AG04450 (cell line): ENCODE measurements at regions not wholly inside any gene's neighbourhood (a gene's known extent, or its start where the extent isn't known, plus 50 kb on each side); places are given as distances from the start of the nearest gene placed in this dataset.

Experiments used
- CTCF ChIA-PET: fragments of 300-600, 350-600 bp; formaldehyde crosslinking; extraction: SDS; loops from one replicate; lab custom pipeline; 2022; ENCODE audit warnings: antibody characterized with exemption, inconsistent platforms; lab: Charles Lee
- POLR2A ChIA-PET: fragments of 350-600 bp; formaldehyde crosslinking; extraction: SDS; loops from one replicate; lab custom pipeline; 2021; ENCODE audit warnings: antibody characterized with exemption, inconsistent platforms; lab: Yijun Ruan, JAX
- DNase-seq: peaks from one replicate; pipeline ENCODE4 v3.0.0-alpha.2; 2011; ENCODE audit warnings: low read depth, low spot score
- H3K27ac ChIP-seq: one replicate; pipeline ENCODE4 v1.5.1; 2012; ENCODE audit warnings: low read depth, low read length, control low read depth
- H3K27me3 ChIP-seq: one replicate; pipeline ENCODE4 v1.6.0; 2012; ENCODE audit warnings: low read length; ENCODE audit not compliant: control insufficient read depth, insufficient read depth
- H3K4me3 ChIP-seq: 2 replicates; pipeline ENCODE4 v1.5.1; 2011; ENCODE audit warnings: mild to moderate bottlenecking, low read depth, low read length, control low read depth
- H3K9me3 ChIP-seq: 2 replicates; pipeline ENCODE4 v1.5.1; 2012; ENCODE audit warnings: low read length; ENCODE audit not compliant: control insufficient read depth, insufficient read depth
- CTCF ChIP-seq: IDR thresholded peaks from 2 replicates; pipeline ENCODE4 v1.5.1; 2011; ENCODE audit warnings: low read depth, low read length, control low read depth, inconsistent platforms

GRCh38 chr5:125210242-125210947 is 464.0 kb upstream of the ZNF608 start:
- no peak overlapping the region for H3K4me3 ChIP-seq
- no peak overlapping the region for H3K27ac ChIP-seq
- no peak for DNase-seq
- no peak for TF ChIP-seq CTCF
- CTCF ChIA-PET, result no interaction called here
- no peaks in the 10 kb centered on the region for H3K9me3 ChIP-seq
- H3K27me3 ChIP-seq, result no peaks in the 10 kb centered on the region
- POLR2A ChIA-PET, result no interaction called here

- Histone ChIP-seq H3K27ac (no peak overlapping the region), H3K4me3 (no peak overlapping the region), H3K27me3 (no peaks in the 10 kb centered on the region), H3K9me3 (no peaks in the 10 kb centered on the region)
- no peak for DNase-seq
- ChIA-PET POLR2A (no interaction called here), CTCF (no interaction called here)
- TF ChIP-seq CTCF, result no peak
These were observed 467.6 kb upstream of the ZNF608 start for GRCh38 chr5:125214080-125214479.

- CTCF ChIA-PET, result no interaction called here
- H3K27ac ChIP-seq, result no peak overlapping the region
- no peaks in the 10 kb centered on the region for H3K27me3 ChIP-seq
- H3K4me3 ChIP-seq, result no peak overlapping the region
- no peak for TF ChIP-seq CTCF
- DNase-seq, result no peak
- POLR2A ChIA-PET, result no interaction called here
- H3K9me3 ChIP-seq, result no peaks in the 10 kb centered on the region
These were observed 469.2 kb upstream of the ZNF608 start for GRCh38 chr5:125215593-125215992.

- TF ChIP-seq CTCF, result no peak
- no peaks in the 10 kb centered on the region for H3K9me3 ChIP-seq
- no peak for DNase-seq
- H3K27ac ChIP-seq, result no peak overlapping the region
- POLR2A ChIA-PET, result no interaction called here
- CTCF ChIA-PET, result no interaction called here
- H3K27me3 ChIP-seq, result no peaks in the 10 kb centered on the region
- no peak overlapping the region for H3K4me3 ChIP-seq
These were observed 473.3 kb upstream of the ZNF608 start for GRCh38 chr5:125219710-125220109.

- H3K4me3 ChIP-seq, result no peak overlapping the region
These were observed 473.8 kb upstream of the ZNF608 start for GRCh38 chr5:125220284-125220683.

More at GRCh38 chr5:125220284-125220683, 473.8 kb upstream of the ZNF608 start:
- DNase-seq, result no peak
- POLR2A ChIA-PET, result no interaction called here
- Histone ChIP-seq H3K9me3 (no peaks in the 10 kb centered on the region), H3K27me3 (no peaks in the 10 kb centered on the region), H3K27ac (no peak overlapping the region)
- CTCF ChIA-PET, result no interaction called here
- TF ChIP-seq CTCF, result no peak
